ENCODE measurements at regions not wholly inside any gene's neighbourhood (a gene's known extent, or its start where the extent isn't known, plus 50 kb on each side); places are given as distances from the start of the nearest gene placed in this dataset.

- no peak for DNase-seq (ENCODE audit: insufficient read length, low spot score, missing footprints)
- no peaks in the 10 kb centered on the region for H3K4me1 ChIP-seq (ENCODE audit: insufficient read depth, low read length)
- TF ChIP-seq, protein P1, sequence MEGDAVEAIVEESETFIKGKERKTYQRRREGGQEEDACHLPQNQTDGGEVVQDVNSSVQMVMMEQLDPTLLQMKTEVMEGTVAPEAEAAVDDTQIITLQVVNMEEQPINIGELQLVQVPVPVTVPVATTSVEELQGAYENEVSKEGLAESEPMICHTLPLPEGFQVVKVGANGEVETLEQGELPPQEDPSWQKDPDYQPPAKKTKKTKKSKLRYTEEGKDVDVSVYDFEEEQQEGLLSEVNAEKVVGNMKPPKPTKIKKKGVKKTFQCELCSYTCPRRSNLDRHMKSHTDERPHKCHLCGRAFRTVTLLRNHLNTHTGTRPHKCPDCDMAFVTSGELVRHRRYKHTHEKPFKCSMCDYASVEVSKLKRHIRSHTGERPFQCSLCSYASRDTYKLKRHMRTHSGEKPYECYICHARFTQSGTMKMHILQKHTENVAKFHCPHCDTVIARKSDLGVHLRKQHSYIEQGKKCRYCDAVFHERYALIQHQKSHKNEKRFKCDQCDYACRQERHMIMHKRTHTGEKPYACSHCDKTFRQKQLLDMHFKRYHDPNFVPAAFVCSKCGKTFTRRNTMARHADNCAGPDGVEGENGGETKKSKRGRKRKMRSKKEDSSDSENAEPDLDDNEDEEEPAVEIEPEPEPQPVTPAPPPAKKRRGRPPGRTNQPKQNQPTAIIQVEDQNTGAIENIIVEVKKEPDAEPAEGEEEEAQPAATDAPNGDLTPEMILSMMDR (IDR thresholded peaks at IDR 0.05; ENCODE audit: extremely low read depth, low read depth, low read length): no peak
- H3K79me2 ChIP-seq (ENCODE audit: insufficient read depth, low read length): no peaks in the 10 kb centered on the region
- H3K27me3 ChIP-seq (ENCODE audit: insufficient read depth, low read length): no peaks in the 10 kb centered on the region
- no peaks in the 10 kb centered on the region for H4K20me1 ChIP-seq (ENCODE audit: insufficient read depth, low read length)
- H2AFZ ChIP-seq (ENCODE audit: low read length): no peak overlapping the region
- H3K4me3 ChIP-seq (ENCODE audit: insufficient read depth, low read length): no peak overlapping the region
- no peaks in the 10 kb centered on the region for H3K9me3 ChIP-seq (ENCODE audit: low read depth, low read length)
- no peak overlapping the region for H3K4me2 ChIP-seq (ENCODE audit: insufficient read depth, low read length)
- no peak overlapping the region for H3K27ac ChIP-seq (ENCODE audit: low read depth, low read length)
- H3K36me3 ChIP-seq (ENCODE audit: insufficient read depth, low read length): no peaks in the 10 kb centered on the region
Measured at GRCh38 chr11:37560346-37560745, 962.3 kb upstream of the RAG2 start.

GRCh38 chr11:37558619-37559210 lies 960.7 kb upstream of the RAG2 start:
- TF ChIP-seq, protein P1 (IDR thresholded peaks at IDR 0.05; ENCODE audit: extremely low read depth, low read depth, low read length): no peak
- DNase-seq (ENCODE audit: insufficient read length, low spot score, missing footprints): no peak

DNA sequence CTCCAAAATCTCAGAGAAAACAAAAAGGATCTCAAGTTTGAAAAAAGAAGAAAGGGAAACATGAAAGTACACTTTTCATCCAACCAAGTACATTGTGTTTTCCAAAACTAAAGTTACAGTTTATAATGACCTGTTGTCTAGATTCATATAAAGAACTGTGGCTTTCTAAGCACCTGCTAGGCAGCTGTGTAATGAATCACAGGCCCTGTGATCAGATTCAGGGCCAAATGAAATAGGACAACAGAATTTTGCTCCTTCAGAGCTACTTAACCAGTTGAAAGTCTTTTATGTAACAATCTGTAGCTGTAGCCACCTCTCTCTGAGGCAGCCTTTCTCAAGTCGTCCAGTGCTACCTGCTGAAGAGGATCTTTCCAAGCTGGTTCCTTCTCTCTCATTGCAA lies 960.0 kb upstream of the RAG2 start:
- no peak for DNase-seq (ENCODE audit: insufficient read length, low spot score, missing footprints)
- Histone ChIP-seq H2AFZ (ENCODE audit: low read length) (no peak overlapping the region), H3K27ac (ENCODE audit: low read depth, low read length) (no peak overlapping the region), H3K79me2 (ENCODE audit: insufficient read depth, low read length) (no peaks in the 10 kb centered on the region), H3K4me1 (ENCODE audit: insufficient read depth, low read length) (no peaks in the 10 kb centered on the region), H3K36me3 (ENCODE audit: insufficient read depth, low read length) (no peaks in the 10 kb centered on the region), H3K9me3 (ENCODE audit: low read depth, low read length) (no peaks in the 10 kb centered on the region), H3K4me2 (ENCODE audit: insufficient read depth, low read length) (no peak overlapping the region), H3K27me3 (ENCODE audit: insufficient read depth, low read length) (no peaks in the 10 kb centered on the region), H4K20me1 (ENCODE audit: insufficient read depth, low read length) (no peaks in the 10 kb centered on the region), H3K4me3 (ENCODE audit: insufficient read depth, low read length) (no peak overlapping the region)
- TF ChIP-seq, protein P1 (IDR thresholded peaks at IDR 0.05; ENCODE audit: extremely low read depth, low read depth, low read length): no peak

More at GRCh38 chr11:37558619-37559210, 960.7 kb upstream of the RAG2 start:
- Histone ChIP-seq H3K36me3 (ENCODE audit: insufficient read depth, low read length) (no peaks in the 10 kb centered on the region), H3K27ac (ENCODE audit: low read depth, low read length) (no peak overlapping the region), H3K9me3 (ENCODE audit: low read depth, low read length) (no peaks in the 10 kb centered on the region), H3K4me2 (ENCODE audit: insufficient read depth, low read length) (no peak overlapping the region), H3K4me1 (ENCODE audit: insufficient read depth, low read length) (no peaks in the 10 kb centered on the region), H4K20me1 (ENCODE audit: insufficient read depth, low read length) (no peaks in the 10 kb centered on the region), H3K4me3 (ENCODE audit: insufficient read depth, low read length) (no peak overlapping the region), H3K79me2 (ENCODE audit: insufficient read depth, low read length) (no peaks in the 10 kb centered on the region), H2AFZ (ENCODE audit: low read length) (no peak overlapping the region), H3K27me3 (ENCODE audit: insufficient read depth, low read length) (no peaks in the 10 kb centered on the region)

DNA sequence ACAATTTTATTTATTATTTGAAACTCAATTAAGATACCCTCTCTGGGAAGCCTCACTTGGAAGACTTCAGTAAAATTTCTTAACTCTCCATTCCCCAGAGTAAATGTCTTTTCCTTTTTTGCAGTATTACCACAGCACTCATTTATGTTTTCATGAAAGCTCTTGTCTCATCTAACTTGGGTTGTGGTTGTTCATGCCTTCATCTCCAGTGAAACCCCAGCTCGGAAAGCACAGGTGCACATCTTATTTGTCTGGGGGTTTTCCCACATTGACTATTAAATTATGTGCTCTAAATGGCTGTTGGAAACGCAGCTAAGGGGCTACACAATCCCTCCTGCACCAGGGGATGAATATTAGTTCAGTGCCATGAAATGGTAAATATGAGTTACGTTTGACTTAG lies 954.2 kb upstream of the RAG2 start:
- Histone ChIP-seq H3K9me3 (ENCODE audit: low read depth, low read length) (no peaks in the 10 kb centered on the region), H2AFZ (ENCODE audit: low read length) (no peak overlapping the region)
- TF ChIP-seq, protein P1 (IDR thresholded peaks at IDR 0.05; ENCODE audit: extremely low read depth, low read depth, low read length): no peak

More for the DNA sequence above, 954.2 kb upstream of the RAG2 start:
- Histone ChIP-seq H4K20me1 (ENCODE audit: insufficient read depth, low read length) (no peaks in the 10 kb centered on the region), H3K36me3 (ENCODE audit: insufficient read depth, low read length) (no peaks in the 10 kb centered on the region), H3K79me2 (ENCODE audit: insufficient read depth, low read length) (no peaks in the 10 kb centered on the region), H3K4me2 (ENCODE audit: insufficient read depth, low read length) (no peak overlapping the region), H3K27me3 (ENCODE audit: insufficient read depth, low read length) (no peaks in the 10 kb centered on the region), H3K4me3 (ENCODE audit: insufficient read depth, low read length) (no peak overlapping the region), H3K27ac (ENCODE audit: low read depth, low read length) (no peak overlapping the region), H3K4me1 (ENCODE audit: insufficient read depth, low read length) (no peaks in the 10 kb centered on the region)
- DNase-seq (ENCODE audit: insufficient read length, low spot score, missing footprints): no peak

All from osteoblast (primary cell).